PC-3 (cell line): ENCODE measurements at regions not wholly inside any gene's neighbourhood (a gene's known extent, or its start where the extent isn't known, plus 50 kb on each side); places are given as distances from the start of the nearest gene placed in this dataset.

Source experiments
- EZH2 ChIP-seq: fragments of 300-600 bp; sonication (generic); IDR thresholded peaks from one replicate; pipeline ENCODE4 v1.6.1; 2017; ENCODE audit warnings: antibody characterized with exemption, mild to moderate bottlenecking, low read length; ENCODE audit not compliant: unreplicated experiment
- TF ChIP-seq, protein P1 (sequence below): fragments of 300-600 bp; sonication (generic); conservative IDR thresholded peaks from 2 replicates; pipeline ENCODE4 v1.5.1; 2017; ENCODE audit warnings: antibody characterized with exemption, low read depth, mild to moderate bottlenecking, low read length

DNA sequence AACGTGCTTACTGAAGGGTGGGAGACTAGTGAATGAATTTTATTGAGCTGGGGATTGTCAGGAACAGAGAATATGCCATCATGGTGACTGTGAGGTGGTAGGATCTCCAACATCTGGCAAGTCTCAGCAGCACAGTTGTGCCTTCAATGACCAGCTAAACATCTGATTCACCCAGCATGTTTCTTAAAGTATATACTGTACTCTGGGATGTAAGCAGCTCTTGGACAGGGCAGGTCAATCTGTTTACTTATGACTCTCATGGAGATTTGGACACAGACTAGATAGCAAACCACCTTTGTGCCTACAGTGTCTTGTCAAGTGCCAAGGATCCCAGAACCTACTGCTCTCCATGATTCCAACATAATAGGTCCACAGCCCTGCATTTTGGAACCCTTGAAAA is 801.0 kb upstream of the CITED2 start:
- TF ChIP-seq, protein P1, sequence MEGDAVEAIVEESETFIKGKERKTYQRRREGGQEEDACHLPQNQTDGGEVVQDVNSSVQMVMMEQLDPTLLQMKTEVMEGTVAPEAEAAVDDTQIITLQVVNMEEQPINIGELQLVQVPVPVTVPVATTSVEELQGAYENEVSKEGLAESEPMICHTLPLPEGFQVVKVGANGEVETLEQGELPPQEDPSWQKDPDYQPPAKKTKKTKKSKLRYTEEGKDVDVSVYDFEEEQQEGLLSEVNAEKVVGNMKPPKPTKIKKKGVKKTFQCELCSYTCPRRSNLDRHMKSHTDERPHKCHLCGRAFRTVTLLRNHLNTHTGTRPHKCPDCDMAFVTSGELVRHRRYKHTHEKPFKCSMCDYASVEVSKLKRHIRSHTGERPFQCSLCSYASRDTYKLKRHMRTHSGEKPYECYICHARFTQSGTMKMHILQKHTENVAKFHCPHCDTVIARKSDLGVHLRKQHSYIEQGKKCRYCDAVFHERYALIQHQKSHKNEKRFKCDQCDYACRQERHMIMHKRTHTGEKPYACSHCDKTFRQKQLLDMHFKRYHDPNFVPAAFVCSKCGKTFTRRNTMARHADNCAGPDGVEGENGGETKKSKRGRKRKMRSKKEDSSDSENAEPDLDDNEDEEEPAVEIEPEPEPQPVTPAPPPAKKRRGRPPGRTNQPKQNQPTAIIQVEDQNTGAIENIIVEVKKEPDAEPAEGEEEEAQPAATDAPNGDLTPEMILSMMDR, result no peak
- TF ChIP-seq EZH2, result no peak
